NCI-H2171 treated with DMSO at 0.1 percent for 48 hours (cell line): ENCODE measurements at regions not wholly inside any gene's neighbourhood (a gene's known extent, or its start where the extent isn't known, plus 50 kb on each side); places are given as distances from the start of the nearest gene placed in this dataset.
"Not testable (repeated sequence)": the region's sequence is repeated elsewhere in the genome, so short reads cannot be mapped to it uniquely, and the experiment has no call there.

ENCODE experiments used
- DNase-seq: peaks from one replicate; lab custom pipeline; 2025; lab: John Stamatoyannopoulos, UW

DNA sequence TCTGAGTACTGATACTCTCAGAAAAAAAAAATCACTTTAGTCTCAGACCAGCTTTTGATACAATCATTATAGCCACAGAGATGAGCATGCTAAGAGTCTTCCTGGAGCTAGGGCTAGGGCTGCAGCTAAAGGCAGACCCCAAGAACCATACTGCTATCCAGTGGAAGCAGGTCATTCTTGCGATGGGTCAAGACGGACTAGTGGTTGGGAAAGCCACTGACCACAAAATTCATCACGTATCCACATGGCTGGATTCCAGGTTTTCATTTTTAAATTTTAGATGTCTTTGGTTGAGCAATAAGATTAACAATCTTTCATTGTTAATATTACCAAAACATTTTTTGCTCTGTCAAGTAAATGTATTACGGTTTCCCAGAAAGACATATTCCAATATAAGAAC, 598.1 kb downstream of the DNAH5 start:
- DNase-seq = no peak

DNA sequence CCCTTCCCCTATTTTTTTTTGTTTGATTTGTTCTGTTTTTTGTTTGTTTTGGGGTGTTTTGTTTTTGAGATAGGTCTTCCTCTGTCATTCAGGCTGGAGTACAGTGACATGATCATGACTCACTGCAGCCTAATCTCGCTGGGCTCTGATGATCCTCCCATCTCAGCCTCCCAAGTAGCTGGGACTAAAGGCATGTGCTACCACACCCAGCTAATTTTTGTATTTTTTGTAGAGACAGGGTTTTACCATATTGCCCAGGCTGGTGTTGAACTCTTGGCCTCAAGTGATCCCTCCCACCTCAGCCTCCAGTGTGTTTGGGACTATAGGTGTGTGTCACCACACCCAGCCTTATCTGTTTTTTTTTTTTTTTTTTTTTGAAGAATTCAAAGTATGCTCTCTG, 605.4 kb downstream of the DNAH5 start:
- DNase-seq = no peak

DNA sequence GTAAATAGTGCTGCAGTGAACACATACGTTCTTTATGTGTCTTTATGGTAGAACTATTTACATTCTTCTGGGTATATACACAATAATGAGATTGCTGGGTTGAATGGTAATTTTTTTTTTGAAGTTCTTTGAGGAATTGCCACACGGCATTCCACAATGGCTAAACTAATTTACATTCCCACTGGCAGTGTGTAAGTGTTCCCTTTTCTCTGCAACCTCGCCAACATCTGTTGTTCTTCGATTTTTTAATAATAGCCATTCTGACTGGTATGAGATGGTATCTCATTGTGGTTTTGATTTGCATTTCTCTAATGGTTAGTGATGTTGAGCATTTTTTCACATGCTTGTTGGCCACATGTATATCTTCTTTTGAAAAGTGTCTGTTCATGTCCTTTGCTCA, 609.5 kb downstream of the DNAH5 start:
- not testable (repeated sequence) for DNase-seq

DNA sequence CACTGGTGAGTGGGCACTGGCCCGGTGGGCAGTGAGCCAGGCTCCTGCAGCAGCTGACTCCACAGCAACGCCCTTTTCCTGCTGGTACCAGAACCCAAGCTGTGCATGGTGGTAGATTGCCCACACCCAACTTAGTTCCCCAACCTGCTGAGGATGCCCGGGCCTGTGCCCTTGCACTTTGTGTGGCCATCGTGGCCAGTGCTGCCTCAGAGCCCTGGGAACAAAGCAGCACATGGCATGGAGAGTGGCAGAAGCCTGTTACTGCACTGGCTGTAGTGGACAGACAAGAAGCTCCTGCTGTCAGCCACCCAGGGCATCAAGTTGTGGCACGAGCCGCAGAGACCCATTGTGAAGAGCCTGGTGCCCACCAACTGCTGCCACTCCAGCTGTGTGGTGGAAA, 612.9 kb downstream of the DNAH5 start:
- no peak for DNase-seq

DNA sequence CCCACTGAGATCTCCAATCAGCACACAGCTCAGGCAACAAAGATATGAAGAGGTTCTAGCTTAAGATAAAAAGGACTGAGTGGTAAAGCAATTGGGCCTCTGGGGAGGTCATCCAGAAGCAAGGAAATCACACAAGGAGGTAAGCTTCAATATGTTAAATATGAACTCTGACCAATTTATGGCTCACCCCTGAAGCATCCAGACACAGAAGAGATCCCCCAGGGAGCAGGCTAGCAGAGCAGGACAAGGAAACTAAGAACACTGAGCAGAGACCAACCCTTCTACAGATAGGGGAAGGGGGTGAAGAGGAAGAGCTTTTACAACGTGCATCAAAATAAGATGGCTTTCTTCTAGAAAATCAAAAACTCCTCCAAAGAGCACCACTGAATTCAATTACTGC, 616.2 kb downstream of the DNAH5 start:
- no peak for DNase-seq

DNA sequence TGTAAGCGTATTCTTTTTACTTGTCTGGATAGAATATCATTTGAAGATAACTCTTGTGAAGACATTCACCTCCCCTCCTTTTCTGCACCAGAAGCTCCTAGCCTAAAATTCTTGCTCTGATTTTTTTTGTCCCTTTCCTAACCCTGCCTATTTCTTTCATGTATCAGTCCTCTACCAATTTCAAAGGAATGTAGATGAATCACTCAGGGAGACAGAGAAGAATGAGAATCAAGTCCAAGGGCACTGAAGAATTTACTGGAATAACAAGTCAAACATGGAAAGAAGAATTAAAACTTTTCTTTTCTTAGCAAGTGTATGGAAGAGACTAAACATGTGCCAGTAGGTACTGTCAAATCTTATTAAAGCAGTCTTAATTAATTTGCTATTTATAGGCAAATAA, 618.7 kb downstream of the DNAH5 start:
- no peak for DNase-seq

DNA sequence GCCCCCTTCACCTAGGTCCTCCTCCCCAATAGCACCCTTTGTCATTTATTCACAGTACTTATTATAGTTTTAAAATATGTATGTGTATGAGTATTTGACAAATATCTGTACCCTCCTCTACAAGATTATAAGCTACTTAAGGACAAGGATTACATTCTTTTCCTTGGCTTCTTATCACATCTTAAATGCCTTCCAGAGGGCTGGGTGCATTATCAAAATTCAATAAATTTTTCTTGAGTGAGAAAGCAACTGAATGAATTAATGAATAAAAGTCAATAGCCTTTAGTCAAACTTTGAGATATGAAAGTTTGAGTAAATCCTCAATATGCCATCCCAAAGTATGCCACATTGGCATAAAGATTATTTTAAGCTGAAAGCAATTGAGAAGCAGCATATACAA, 621.7 kb downstream of the DNAH5 start:
- no peak for DNase-seq

DNA sequence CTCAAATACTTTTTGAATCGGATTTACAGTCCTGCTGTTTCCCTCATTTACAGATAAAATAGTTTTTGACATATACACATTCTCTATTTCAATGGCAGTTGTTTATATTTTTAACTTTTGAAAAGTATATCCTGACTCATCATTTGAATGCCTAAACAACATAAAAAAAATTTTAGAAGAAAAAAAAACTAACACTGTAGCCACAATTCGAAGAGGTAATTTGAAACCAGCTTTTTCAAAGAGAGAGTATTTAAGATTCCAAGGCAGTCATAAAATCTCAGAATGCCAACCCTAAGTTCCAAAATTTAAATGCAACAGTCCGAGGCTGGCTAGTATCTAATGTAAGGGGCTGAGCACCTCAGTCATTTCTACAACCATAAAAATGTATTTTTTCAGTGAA, 626.8 kb downstream of the DNAH5 start:
- no peak for DNase-seq

DNA sequence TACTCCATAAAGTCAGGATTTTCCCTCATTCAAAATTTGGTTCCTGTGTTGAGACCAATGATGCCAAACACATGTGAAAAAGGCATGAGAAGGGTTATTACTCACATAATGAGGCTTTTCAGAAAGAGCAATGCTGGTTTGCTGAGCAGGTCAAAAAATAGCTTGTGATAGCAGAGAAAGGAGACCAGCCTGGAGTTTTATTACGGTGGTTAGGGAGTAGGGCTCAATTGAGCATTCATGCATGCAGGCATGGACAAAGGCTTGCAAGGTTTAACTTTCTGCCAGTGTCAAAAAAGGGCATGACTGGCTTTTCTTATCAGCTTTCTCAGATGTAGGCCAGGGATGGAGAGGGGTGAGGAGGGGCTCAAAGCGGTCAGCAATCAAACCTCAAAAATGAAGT, 628.3 kb downstream of the DNAH5 start:
- no peak for DNase-seq

DNA sequence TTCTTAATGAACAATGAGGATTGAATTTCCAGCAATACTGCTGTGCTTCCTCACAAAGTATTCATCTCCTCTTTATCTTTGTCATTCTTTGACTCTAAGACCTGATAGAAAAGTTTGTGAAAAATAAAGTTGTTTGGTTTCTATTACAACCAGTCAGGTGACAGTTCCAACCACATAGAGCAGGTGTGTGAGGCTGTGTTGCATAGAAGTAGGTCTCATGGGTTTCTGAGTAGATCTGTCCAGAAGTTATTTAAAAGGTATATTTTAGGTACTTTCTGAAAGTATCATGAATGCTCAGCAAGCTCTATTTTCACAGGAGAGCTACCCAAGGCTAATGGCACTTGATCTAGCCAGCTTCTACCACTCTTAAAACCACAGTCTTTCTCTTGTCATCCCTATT, 637.0 kb downstream of the DNAH5 start:
- DNase-seq = no peak

DNA sequence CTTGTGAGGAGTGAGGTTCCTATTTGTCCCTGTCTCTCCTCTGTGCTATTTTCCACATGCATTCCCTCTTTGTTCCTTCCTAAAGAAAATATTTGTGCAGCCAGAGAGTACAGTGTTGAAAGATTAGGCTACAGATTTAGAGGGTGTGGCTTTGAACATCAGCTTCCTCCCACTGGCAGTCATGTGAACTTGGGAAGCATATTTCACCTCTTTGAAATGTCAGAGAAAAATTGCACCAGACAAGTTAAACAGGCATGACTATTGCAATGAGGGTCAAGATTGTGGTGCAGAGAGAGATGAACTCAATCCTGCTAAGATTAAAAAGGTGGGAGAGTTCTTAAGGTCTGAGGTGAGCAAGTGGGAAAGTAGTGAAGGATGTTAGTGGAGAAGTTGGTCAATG, 641.0 kb downstream of the DNAH5 start:
- DNase-seq = no peak

DNA sequence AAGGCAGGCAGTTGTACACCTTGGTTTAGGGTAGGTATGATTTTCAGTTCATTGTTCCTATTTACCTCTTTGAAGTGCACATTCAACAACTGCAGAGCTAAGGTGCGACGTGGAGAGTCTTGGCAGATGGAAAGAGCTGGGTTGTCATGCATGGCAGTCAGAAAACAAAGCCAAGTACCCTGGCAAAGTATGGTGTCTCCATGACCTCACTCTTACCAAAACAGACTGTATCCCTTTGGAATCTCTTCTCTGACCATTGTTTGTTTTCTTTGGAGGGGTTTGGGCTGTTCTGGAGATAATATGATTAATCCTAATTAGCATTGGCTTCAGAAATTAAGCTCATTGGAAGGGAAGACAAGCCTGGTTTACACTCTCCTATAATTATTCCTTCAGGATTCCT, 665.7 kb downstream of the DNAH5 start:
- no peak for DNase-seq

DNA sequence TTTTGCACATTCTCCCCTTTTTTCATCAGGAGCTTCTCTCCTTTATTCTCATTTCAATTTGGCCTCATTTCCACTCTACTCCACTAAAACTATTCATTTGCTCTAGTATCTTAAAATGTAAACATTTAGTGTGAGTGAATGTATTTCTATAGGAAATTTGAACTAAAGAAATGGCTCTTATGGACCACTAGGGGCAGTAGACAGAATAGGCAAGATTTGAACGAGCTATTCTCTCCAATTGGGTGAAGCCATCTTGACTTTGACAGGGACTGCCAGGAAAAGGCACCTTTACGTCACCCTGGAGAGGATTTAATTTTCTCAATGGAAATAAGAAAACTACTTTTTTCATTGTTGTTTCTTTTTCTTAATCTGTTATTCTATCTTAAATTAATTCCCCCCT, 666.3 kb downstream of the DNAH5 start:
- DNase-seq = peak; percentile 42

DNA sequence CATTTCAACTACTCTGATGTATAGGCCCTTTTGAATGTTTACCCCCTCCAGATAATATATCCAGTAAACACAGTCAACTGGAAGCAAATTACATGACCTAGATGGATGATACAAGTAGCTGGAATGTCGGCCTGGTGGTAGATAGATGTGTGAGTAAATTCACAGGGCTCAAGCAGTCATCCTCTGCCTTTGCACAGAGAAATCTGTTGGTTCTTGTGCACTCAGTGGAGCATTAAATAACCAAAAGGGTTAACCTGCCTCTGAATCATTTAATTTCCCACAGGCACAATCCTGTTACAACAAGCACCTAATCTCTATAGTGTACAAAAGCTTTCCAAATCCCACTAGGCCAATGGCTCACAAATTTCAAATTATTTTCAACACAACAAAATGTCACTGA, 668.3 kb downstream of the DNAH5 start:
- no peak for DNase-seq

DNA sequence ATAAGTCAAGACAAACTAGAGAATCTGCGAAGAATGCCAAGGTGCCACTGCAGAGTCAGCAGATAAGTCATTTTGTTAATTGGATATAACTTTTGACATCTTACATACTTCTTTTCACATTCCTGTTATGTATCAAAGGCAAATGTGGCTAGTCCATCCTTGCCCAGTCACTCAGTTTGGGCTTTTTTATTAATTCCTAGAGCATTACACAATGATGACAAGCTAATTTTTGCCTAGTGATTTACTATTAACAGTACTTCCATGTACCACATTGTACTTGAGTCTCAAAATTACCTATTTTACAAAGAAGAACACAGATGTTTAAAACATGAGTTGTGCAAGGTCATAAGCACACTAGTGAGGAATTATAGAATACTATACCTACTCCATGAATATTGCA, 680.8 kb downstream of the DNAH5 start:
- no peak for DNase-seq

DNA sequence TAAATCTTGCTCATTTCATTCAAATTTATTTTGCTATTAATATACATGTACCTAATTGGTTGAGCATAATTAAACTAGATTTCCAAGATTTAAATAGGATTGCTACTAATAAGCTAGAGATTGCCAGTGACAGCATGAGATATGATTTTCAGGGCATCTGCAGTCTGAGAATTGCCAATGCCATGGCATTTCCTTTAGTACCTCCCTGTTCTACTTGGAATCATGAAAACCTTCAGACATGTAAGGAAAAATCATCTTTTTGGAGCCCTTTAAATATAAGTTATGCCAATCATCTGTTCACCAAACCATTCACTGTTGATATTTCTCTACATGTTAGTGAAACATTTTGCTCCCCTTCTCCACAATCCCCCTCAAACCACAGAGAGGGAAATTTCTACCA, 691.4 kb downstream of the DNAH5 start:
- DNase-seq = no peak

DNA sequence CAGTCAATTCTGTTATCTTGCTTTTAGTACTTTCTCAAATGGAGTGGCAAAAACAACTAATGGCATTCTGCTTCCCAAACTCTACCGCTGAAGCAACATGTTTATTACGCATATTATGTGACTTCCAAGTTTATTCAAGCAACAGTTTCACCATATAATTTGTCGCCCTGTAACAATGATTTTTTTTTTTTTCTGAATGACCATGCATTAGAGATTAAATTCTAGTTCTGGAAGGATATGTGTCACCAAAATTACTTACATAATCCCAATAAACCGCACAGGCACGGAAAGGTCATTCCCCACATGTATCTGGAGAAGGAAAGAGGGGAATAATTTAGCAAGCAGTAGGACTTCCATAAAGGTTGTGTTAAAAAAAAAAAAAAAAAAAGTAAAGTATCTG, 691.8 kb downstream of the DNAH5 start:
- no peak for DNase-seq

DNA sequence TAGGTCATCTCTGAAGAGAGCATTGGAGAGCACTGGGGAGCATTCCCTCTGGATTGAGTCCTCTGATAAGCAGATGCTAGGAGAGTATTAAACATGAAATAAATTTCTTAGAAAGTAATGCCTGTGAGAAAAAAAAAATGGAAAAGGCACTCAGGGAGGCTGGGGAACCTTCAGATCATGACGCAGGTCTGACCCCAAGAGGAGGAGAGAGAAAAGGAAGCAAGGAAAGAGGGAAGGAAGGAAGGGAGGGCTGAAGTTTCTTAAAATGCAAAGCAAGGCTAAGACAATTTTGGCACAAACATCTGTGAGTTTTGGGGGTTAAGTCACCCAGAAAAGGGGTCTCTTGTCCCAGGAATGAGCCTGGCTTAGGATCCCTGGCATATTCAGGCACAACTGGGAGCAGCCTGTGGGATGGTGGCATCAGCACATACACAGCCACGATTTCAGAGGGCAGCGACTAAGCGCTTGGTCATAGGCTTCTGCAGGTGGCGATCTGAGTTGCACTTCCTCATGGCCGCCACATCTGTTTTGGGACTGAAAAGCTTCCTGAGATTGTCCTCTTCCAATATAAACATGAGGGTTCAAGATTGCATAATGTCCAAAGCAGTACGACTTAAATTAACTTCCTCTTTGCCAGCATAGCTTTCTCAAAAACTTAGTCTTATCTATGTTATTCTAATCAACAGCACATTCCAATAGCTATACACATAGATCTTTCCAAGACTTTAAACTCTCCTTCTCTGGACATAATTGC, 692.7 kb downstream of the DNAH5 start:
- no peak for DNase-seq

DNA sequence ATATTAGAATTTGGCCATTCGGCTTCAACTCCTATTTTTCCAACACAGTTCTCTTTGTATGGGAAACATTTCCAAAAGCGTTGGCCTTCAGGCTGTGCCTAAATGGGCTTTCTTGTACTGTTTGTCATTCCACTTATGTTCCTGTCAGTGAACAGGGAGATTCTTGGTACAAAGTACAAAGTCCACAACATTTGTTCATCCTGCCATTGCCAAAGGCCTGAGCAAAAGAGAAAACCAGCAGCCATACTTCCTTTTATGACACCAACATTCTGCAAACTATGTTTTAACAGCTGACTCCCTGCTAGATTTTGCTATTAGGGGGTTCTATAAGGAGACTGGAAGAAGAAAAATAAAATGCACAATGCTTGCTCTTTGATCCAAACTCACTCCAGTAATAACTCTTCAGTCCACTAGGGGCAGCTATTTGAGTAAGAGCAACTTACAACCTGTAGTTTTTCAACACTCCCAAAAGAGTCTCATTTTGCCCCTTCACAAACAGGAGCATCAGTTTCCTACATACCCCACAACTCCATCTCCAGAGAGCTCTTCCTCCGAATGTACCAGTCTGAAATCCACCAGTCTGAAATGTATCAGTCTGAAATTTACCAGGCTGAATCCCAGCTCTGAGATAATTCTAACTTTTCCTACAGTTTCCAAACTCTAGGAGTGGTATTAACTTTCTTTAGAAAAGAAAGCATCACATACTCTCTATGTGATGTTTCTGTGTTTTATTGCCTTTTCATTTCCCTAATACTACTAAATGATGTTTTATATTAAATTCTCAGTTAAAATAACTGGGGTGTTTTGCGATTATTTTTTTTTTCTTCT, 693.8 kb downstream of the DNAH5 start:
- peak; percentile 28 for DNase-seq

DNA sequence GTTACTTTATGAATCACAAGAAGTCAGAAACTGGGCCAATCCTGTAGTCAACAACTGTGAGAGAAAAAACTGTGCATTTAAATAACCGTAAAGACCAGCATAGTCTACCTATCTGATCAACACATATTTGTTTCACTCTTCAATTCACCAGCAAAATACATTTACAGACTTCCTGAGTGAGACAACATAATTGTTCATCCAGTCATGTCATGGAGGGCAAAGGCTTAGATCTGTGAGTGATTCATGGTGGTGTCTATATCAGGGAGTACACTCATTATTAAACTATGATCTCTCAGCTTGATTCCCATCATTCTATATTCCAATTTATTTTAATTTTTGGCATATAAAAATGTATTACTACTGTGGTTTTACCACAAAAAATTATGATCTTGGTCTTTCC, 694.6 kb downstream of the DNAH5 start:
- DNase-seq = no peak

DNA sequence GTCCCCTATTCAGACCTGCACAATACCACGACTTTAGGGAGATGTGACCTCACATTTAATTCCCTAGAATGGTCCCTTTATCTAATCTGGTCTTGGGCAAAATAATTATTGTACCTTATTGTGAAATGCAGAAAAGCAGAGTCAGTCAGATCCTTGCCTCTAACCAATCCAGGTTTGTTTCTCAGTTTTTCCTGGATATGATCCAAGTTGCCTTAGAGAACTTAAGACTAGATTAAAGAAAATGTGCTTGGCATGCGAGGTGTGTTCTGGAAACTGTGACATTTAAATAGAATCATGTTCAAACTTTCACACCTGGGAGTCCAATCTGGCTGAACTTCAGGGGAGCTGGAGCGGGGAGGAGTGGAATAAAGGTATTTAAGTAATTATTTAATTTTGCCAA, 696.2 kb downstream of the DNAH5 start:
- DNase-seq = no peak

DNA sequence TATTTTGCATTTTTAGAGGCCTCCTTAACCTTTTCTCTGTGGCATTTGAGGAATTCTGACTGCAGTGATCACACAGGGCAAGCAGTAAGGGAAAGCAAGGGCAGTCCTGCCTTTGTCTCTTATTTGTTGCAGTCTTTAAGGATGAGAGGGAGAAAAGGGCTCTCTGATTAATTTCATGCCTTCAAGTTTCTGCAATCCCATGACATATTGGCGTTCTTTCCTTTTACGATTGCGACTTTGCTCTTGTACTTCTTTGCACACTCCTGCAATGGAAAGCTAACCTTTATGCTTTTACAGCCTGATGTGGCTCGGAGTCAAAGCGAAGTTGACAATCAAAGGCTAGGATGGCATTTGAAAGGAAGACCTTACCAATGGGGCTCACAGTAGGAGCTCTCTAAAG, 698.4 kb downstream of the DNAH5 start:
- DNase-seq = no peak

DNA sequence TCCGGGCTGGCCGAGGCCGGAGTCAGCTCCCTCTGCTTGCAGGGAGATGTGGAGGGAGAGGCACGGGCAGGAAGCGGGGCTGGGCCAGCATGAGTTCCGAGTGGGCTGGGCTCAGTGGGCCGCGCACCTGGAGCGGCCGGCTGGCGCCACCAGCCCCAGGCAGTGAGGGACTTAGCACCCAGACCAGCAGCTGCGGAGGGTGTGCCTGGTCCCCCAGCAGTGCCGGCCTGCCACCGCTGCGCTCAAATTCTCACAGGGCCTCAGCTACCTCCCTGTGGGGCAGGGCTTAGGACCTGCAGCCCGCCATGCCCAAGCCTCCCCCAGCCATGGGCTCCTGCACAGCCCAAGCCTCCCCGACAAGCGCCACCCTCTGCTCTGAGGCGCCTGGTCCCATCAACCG, 700.3 kb downstream of the DNAH5 start:
- DNase-seq = no peak

DNA sequence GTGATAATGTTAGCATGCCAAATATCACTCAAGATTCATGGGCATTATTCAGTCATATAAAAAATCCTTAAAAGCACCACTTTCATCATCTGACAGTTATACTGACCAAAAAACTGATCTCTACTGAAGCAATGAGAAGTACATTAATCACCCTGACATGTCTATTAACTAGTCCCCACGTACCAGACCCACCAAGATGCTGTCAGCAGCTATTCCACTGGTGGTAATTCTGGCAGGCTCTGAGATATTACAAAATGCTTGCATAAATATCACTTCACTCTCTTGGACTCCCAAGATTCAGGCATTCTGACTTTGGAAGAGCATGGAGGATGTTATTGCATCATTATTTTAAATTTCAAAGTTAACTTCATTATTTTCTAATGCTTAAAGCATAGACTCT, 717.0 kb downstream of the DNAH5 start:
- DNase-seq = no peak
